ENCODE measurements at regions not wholly inside any gene's neighbourhood (a gene's known extent, or its start where the extent isn't known, plus 50 kb on each side); places are given as distances from the start of the nearest gene placed in this dataset.

- TF ChIP-seq CTCF (IDR thresholded peaks at IDR 0.05; ENCODE audit: insufficient read depth, low read length, poor library complexity, severe bottlenecking) (no peak), EZH2phosphoT487 (conservative IDR thresholded peaks at IDR 0.05; ENCODE audit: low read length) (no peak)
Observed at GRCh38 chr2:16933355-16933754, 267.7 kb upstream of the CYRIA start.

All from SU-DHL-6 (cell line).